HG03378 (cell line): ENCODE measurements at regions not wholly inside any gene's neighbourhood (a gene's known extent, or its start where the extent isn't known, plus 50 kb on each side); places are given as distances from the start of the nearest gene placed in this dataset.
A peak's percentile ranks its signal among the peaks of the same experiment; 100 is the strongest.
"Not testable (repeated sequence)": the region's sequence is repeated elsewhere in the genome, so short reads cannot be mapped to it uniquely, and the experiment has no call there.

Experiments used
- ATAC-seq: cut with Tn5 transposase; IDR thresholded peaks from one replicate; pipeline ENCODE4 v1.9.1; 2021; ENCODE audit warnings: mild to moderate bottlenecking, moderate library complexity; ENCODE audit not compliant: unreplicated experiment

- ATAC-seq: no peak
Measured at GRCh38 chr6:135701426-135701825, 150.1 kb upstream of the PDE7B start.

- no peak for ATAC-seq
Measured at GRCh38 chr6:135703007-135703406, 148.5 kb upstream of the PDE7B start.

GRCh38 chr6:135703621-135704020 is 147.9 kb upstream of the PDE7B start:
- ATAC-seq: peak; percentile 75

- ATAC-seq: no peak
Measured at GRCh38 chr6:135707426-135707825, 144.1 kb upstream of the PDE7B start.

- no peak for ATAC-seq
Measured at GRCh38 chr6:135710042-135710441, 141.5 kb upstream of the PDE7B start.

GRCh38 chr6:135722190-135722589 is 129.3 kb upstream of the PDE7B start:
- no peak for ATAC-seq

GRCh38 chr6:135722679-135723078 is 128.8 kb upstream of the PDE7B start:
- peak; percentile 90 for ATAC-seq

GRCh38 chr6:135728589-135728988 is 122.9 kb upstream of the PDE7B start:
- ATAC-seq: no peak

- ATAC-seq: no peak
Measured at GRCh38 chr6:135731116-135731515, 120.4 kb upstream of the PDE7B start.

- not testable (repeated sequence) for ATAC-seq
Measured at GRCh38 chr6:135736351-135736750, 115.2 kb upstream of the PDE7B start.

- ATAC-seq: no peak
Measured at GRCh38 chr6:135738636-135739035, 112.9 kb upstream of the PDE7B start.

GRCh38 chr6:135739288-135739687 is 112.2 kb upstream of the PDE7B start:
- ATAC-seq: no peak

GRCh38 chr6:135740580-135740979 is 110.9 kb upstream of the PDE7B start:
- ATAC-seq: no peak

GRCh38 chr6:135743476-135743875 is 108.0 kb upstream of the PDE7B start:
- ATAC-seq: no peak

- no peak for ATAC-seq
Measured at GRCh38 chr6:135748189-135748588, 103.3 kb upstream of the PDE7B start.

GRCh38 chr6:135750081-135750480 is 101.4 kb upstream of the PDE7B start:
- ATAC-seq: no peak

- ATAC-seq: no peak
Measured at GRCh38 chr6:135753196-135753595, 98.3 kb upstream of the PDE7B start.

GRCh38 chr6:135759831-135760230 is 91.7 kb upstream of the PDE7B start:
- no peak for ATAC-seq

GRCh38 chr6:135774006-135774405 is 77.5 kb upstream of the PDE7B start:
- no peak for ATAC-seq

GRCh38 chr6:135779213-135779612 is 72.3 kb upstream of the PDE7B start:
- no peak for ATAC-seq

GRCh38 chr6:135780326-135780725 is 71.2 kb upstream of the PDE7B start:
- no peak for ATAC-seq

GRCh38 chr6:135782546-135782945 is 69.0 kb upstream of the PDE7B start:
- no peak for ATAC-seq

GRCh38 chr6:135784507-135784906 is 67.0 kb upstream of the PDE7B start:
- no peak for ATAC-seq
